Psoas muscle (tissue), 7 donors: ENCODE measurements at regions not wholly inside any gene's neighbourhood (a gene's known extent, or its start where the extent isn't known, plus 50 kb on each side); places are given as distances from the start of the nearest gene placed in this dataset.

ENCODE experiments used
- ATAC-seq, 4 donors: fragments of 200-7000 bp; cut with Tn5 transposase; one replicate each; pipeline ENCODE4 v1.9.1; 2020; ENCODE audit warnings: moderate library complexity in 3 of 4, mild to moderate bottlenecking in 2 of 4
- DNase-seq, 2 donors: peaks; one replicate each; pipeline ENCODE4 v3.0.0-alpha.2; 2020
- H3K27ac ChIP-seq: fragments of 200-600 bp; one replicate; pipeline ENCODE4 v1.8.0; 2022
- H3K27me3 ChIP-seq, 3 donors: fragments of 200-600 bp in 1 of 3; one replicate each; pipeline versions ENCODE4 v1.6.1 to v1.8.0; 2013 to 2022; ENCODE audit warnings: low read length in 2 of 3, mild to moderate bottlenecking in 2 of 3, moderate library complexity in 1 of 3; ENCODE audit not compliant: insufficient read depth in 3 of 3
- H3K36me3 ChIP-seq, 2 donors: fragments of 200-600 bp in 1 of 2; one replicate each; pipeline versions ENCODE4 v1.6.1 to v1.8.0; 2013 to 2022; ENCODE audit warnings: low read depth in 1 of 2, mild to moderate bottlenecking in 1 of 2, moderate library complexity in 1 of 2; ENCODE audit not compliant: insufficient read depth in 1 of 2
- H3K4me1 ChIP-seq: fragments of 200-600 bp; one replicate; pipeline ENCODE4 v1.8.0; 2022
- H3K4me3 ChIP-seq: fragments of 200-600 bp; one replicate; pipeline ENCODE4 v1.8.0; 2022; ENCODE audit warnings: mild to moderate bottlenecking
- H3K9me3 ChIP-seq: fragments of 200-600 bp; one replicate; pipeline ENCODE4 v1.8.0; 2022
- WGBS, 3 donors: extraction: QIAGEN DNeasy Blood & Tissue Kit; methylation state at CpG; one replicate each; pipeline versions ENCODE4 v1.1.6 to v1.1.7; 2013; 5-methylcytosine and 5-hydroxymethylcytosine counted together
- intact Hi-C, 2 donors: fragments of 100-400 bp; cut with DNase I; formaldehyde crosslinking; loops; one replicate each; pipeline versions ENCODE4 v1.11.0 to v1.14.2; 2022
- TF ChIP-seq, protein P1 (sequence below): fragments of 200-600 bp; IDR thresholded peaks from one replicate; pipeline ENCODE4 v1.8.0; 2022; ENCODE audit warnings: antibody characterized with exemption
- donor health status: healthy with polysubstance abuse.
- donor health status: DM: no; HTN: no; CAD: no; lungs with moderate emphysema.
- donor health status: Bipolar disorder and iron deficiency.
- donor health status: healthy.
- donor health status: DM: yes; HTN: yes; CAD: no.
- donor health status: DM: no; HTN: no; CAD: no.
- donor health status: DM: yes; HTN: yes; CAD: no.

- Histone ChIP-seq H3K9me3 (peaks cover 6% of the 10 kb centered on the region), H3K27ac (no peak overlapping the region), H3K4me3 (no peak overlapping the region), H3K4me1 (no peaks in the 10 kb centered on the region), H3K36me3 (no peaks in the 10 kb centered on the region), H3K27me3 (no peaks in the 10 kb centered on the region)
- no peak for ATAC-seq
- 91 to 95% (median 92%) methylated on average over 3 of the region's 3 CpGs for WGBS, 3 donors
- DNase-seq, result no peak
- TF ChIP-seq, protein P1, sequence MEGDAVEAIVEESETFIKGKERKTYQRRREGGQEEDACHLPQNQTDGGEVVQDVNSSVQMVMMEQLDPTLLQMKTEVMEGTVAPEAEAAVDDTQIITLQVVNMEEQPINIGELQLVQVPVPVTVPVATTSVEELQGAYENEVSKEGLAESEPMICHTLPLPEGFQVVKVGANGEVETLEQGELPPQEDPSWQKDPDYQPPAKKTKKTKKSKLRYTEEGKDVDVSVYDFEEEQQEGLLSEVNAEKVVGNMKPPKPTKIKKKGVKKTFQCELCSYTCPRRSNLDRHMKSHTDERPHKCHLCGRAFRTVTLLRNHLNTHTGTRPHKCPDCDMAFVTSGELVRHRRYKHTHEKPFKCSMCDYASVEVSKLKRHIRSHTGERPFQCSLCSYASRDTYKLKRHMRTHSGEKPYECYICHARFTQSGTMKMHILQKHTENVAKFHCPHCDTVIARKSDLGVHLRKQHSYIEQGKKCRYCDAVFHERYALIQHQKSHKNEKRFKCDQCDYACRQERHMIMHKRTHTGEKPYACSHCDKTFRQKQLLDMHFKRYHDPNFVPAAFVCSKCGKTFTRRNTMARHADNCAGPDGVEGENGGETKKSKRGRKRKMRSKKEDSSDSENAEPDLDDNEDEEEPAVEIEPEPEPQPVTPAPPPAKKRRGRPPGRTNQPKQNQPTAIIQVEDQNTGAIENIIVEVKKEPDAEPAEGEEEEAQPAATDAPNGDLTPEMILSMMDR, result no peak
- intact Hi-C loops, result no loop called here
Observed at GRCh38 chr5:84724181-84724580, 339.5 kb upstream of the EDIL3 start.

DNA sequence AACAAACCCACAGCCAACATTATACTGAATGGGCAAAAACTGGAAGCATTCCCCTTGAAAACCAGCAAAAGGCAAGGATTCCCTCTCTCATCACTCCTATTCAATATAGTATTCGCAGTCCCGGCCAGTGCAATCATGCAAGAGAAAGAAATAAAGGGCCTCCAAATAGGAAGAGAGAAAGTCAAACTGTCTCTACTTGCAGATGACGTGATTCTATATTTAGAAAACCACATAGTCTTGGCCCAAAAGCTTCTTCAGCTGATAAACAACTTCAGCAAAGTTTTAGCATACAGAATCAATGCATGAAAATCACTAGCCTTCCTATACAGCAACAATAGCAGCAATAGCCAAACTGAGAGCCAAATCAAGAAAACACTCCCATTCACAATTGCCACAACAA is 333.7 kb upstream of the EDIL3 start:
- TF ChIP-seq, protein P1, result no peak
- intact Hi-C loops, result no loop called here

GRCh38 chr5:84715686-84716085 is 331.0 kb upstream of the EDIL3 start:
- Histone ChIP-seq H3K27ac (no peak overlapping the region), H3K9me3 (peaks cover 6% of the 10 kb centered on the region), H3K36me3 (no peaks in the 10 kb centered on the region), H3K4me1 (no peaks in the 10 kb centered on the region), H3K27me3 (no peaks in the 10 kb centered on the region), H3K4me3 (no peak overlapping the region)
- intact Hi-C loops, result no loop called here
- DNase-seq (no peak), ATAC-seq (no peak)
- WGBS, 3 donors, result 90 to 93% (median 91%) methylated on average over 3 of the region's 3 CpGs
- TF ChIP-seq, protein P1, result no peak

More for the DNA sequence above, 333.7 kb upstream of the EDIL3 start:
- 84 to 85% (median 85%) methylated on average over 3 of the region's 3 CpGs for WGBS, 3 donors
- DNase-seq (no peak), ATAC-seq (no peak)
- Histone ChIP-seq H3K27ac (no peak overlapping the region), H3K36me3 (no peaks in the 10 kb centered on the region), H3K9me3 (peaks cover 6% of the 10 kb centered on the region), H3K27me3 (no peaks in the 10 kb centered on the region), H3K4me1 (no peaks in the 10 kb centered on the region), H3K4me3 (no peak overlapping the region)

- no peaks in the 10 kb centered on the region for H3K4me1 ChIP-seq
- peaks cover 6% of the 10 kb centered on the region for H3K9me3 ChIP-seq
- no peak overlapping the region for H3K4me3 ChIP-seq
- no peaks in the 10 kb centered on the region for H3K27me3 ChIP-seq
- WGBS, 3 donors, result 92 to 98% (median 96%) methylated on average over 1 of the region's 1 CpG
- no peaks in the 10 kb centered on the region for H3K36me3 ChIP-seq
- ATAC-seq (no peak), DNase-seq (no peak)
- TF ChIP-seq, protein P1, result no peak
- H3K27ac ChIP-seq, result no peak overlapping the region
- intact Hi-C loops, result no loop called here
Observed at GRCh38 chr5:84715091-84715490, 330.4 kb upstream of the EDIL3 start.

GRCh38 chr5:84709075-84709474 is 324.4 kb upstream of the EDIL3 start:
- 91 to 97% (median 97%) methylated on average over 1 of the region's 1 CpG for WGBS, 3 donors
- Histone ChIP-seq H3K4me3 (no peak overlapping the region), H3K4me1 (no peaks in the 10 kb centered on the region), H3K9me3 (no peaks in the 10 kb centered on the region), H3K27ac (no peak overlapping the region), H3K27me3 (no peaks in the 10 kb centered on the region), H3K36me3 (no peaks in the 10 kb centered on the region)
- intact Hi-C loops, result no loop called here
- DNase-seq (no peak), ATAC-seq (no peak)
- TF ChIP-seq, protein P1, result no peak
